ENCODE measurements at regions not wholly inside any gene's neighbourhood (a gene's known extent, or its start where the extent isn't known, plus 50 kb on each side); places are given as distances from the start of the nearest gene placed in this dataset.

- ATAC-seq (no peak), DNase-seq (no peak)
- Mint-ChIP-seq H3K4me3 (no peak overlapping the region), H3K27me3 (no peaks in the 10 kb centered on the region), H3K36me3 (no peaks in the 10 kb centered on the region), H3K9me3 (ENCODE audit: low read depth) (peaks cover 10% of the 10 kb centered on the region), H3K27ac (no peak overlapping the region), H3K4me1 (no peaks in the 10 kb centered on the region)
- CTCF ChIA-PET = no interaction called here
Measured at GRCh38 chr2:78417355-78417754, 608.1 kb upstream of the REG3G start.

GRCh38 chr2:78418021-78418420, 607.5 kb upstream of the REG3G start:
- no peak for ATAC-seq
- no peaks in the 10 kb centered on the region for H3K36me3 Mint-ChIP-seq
- H3K4me3 Mint-ChIP-seq = no peak overlapping the region
- H3K27ac Mint-ChIP-seq = no peak overlapping the region
- peaks cover 10% of the 10 kb centered on the region for H3K9me3 Mint-ChIP-seq (ENCODE audit: low read depth)
- no peaks in the 10 kb centered on the region for H3K4me1 Mint-ChIP-seq
- CTCF ChIA-PET = no interaction called here
- no peaks in the 10 kb centered on the region for H3K27me3 Mint-ChIP-seq
- no peak for DNase-seq

- no peak overlapping the region for H3K27ac Mint-ChIP-seq
- CTCF ChIA-PET = no interaction called here
- H3K4me1 Mint-ChIP-seq = no peaks in the 10 kb centered on the region
- ATAC-seq = no peak
- peaks cover 10% of the 10 kb centered on the region for H3K9me3 Mint-ChIP-seq (ENCODE audit: low read depth)
- H3K4me3 Mint-ChIP-seq = no peak overlapping the region
- H3K36me3 Mint-ChIP-seq = no peaks in the 10 kb centered on the region
- DNase-seq = no peak
- no peaks in the 10 kb centered on the region for H3K27me3 Mint-ChIP-seq
Measured at GRCh38 chr2:78420132-78420531, 605.4 kb upstream of the REG3G start.

- H3K27me3 Mint-ChIP-seq = no peaks in the 10 kb centered on the region
- no peaks in the 10 kb centered on the region for H3K4me1 Mint-ChIP-seq
- CTCF ChIA-PET = no interaction called here
- no peak for ATAC-seq
- DNase-seq = no peak
- H3K4me3 Mint-ChIP-seq = no peak overlapping the region
- peaks cover 7% of the 10 kb centered on the region for H3K9me3 Mint-ChIP-seq (ENCODE audit: low read depth)
- H3K36me3 Mint-ChIP-seq = no peaks in the 10 kb centered on the region
- no peak overlapping the region for H3K27ac Mint-ChIP-seq
Measured at GRCh38 chr2:78423631-78424030, 601.9 kb upstream of the REG3G start.

GRCh38 chr2:78427170-78427569, 598.3 kb upstream of the REG3G start:
- H3K27ac Mint-ChIP-seq = no peak overlapping the region
- no peaks in the 10 kb centered on the region for H3K27me3 Mint-ChIP-seq
- no peak for DNase-seq
- H3K4me3 Mint-ChIP-seq = no peak overlapping the region
- CTCF ChIA-PET = no interaction called here
- ATAC-seq = no peak
- no peaks in the 10 kb centered on the region for H3K4me1 Mint-ChIP-seq
- H3K9me3 Mint-ChIP-seq (ENCODE audit: low read depth) = peaks cover 7% of the 10 kb centered on the region
- H3K36me3 Mint-ChIP-seq = no peaks in the 10 kb centered on the region

GRCh38 chr2:78431241-78431640, 594.3 kb upstream of the REG3G start:
- ATAC-seq (no peak), DNase-seq (no peak)
- H3K27ac Mint-ChIP-seq = no peak overlapping the region
- no peaks in the 10 kb centered on the region for H3K36me3 Mint-ChIP-seq
- CTCF ChIA-PET = no interaction called here
- no peaks in the 10 kb centered on the region for H3K27me3 Mint-ChIP-seq
- H3K9me3 Mint-ChIP-seq (ENCODE audit: low read depth) = peaks cover 12% of the 10 kb centered on the region
- no peaks in the 10 kb centered on the region for H3K4me1 Mint-ChIP-seq
- no peak overlapping the region for H3K4me3 Mint-ChIP-seq

- H3K4me3 Mint-ChIP-seq = no peak overlapping the region
- peaks cover 4% of the 10 kb centered on the region for H3K9me3 Mint-ChIP-seq (ENCODE audit: low read depth)
- CTCF ChIA-PET = no interaction called here
- ATAC-seq = no peak
- DNase-seq = no peak
- H3K36me3 Mint-ChIP-seq = no peaks in the 10 kb centered on the region
- no peaks in the 10 kb centered on the region for H3K4me1 Mint-ChIP-seq
- H3K27me3 Mint-ChIP-seq = no peaks in the 10 kb centered on the region
- no peak overlapping the region for H3K27ac Mint-ChIP-seq
Measured at GRCh38 chr2:78439122-78439521, 586.4 kb upstream of the REG3G start.

GRCh38 chr2:78455586-78455985, 569.9 kb upstream of the REG3G start:
- Mint-ChIP-seq H3K4me3 (no peak overlapping the region), H3K9me3 (ENCODE audit: low read depth) (peaks cover 13% of the 10 kb centered on the region), H3K27me3 (no peaks in the 10 kb centered on the region), H3K4me1 (no peaks in the 10 kb centered on the region), H3K27ac (no peak overlapping the region), H3K36me3 (no peaks in the 10 kb centered on the region)
- CTCF ChIA-PET = no interaction called here
- DNase-seq (no peak), ATAC-seq (no peak)

GRCh38 chr2:78457269-78457668, 568.2 kb upstream of the REG3G start:
- ATAC-seq (no peak), DNase-seq (no peak)
- H3K4me3 Mint-ChIP-seq = no peak overlapping the region
- H3K36me3 Mint-ChIP-seq = no peaks in the 10 kb centered on the region
- H3K4me1 Mint-ChIP-seq = no peaks in the 10 kb centered on the region
- H3K27ac Mint-ChIP-seq = no peak overlapping the region
- CTCF ChIA-PET = no interaction called here
- H3K9me3 Mint-ChIP-seq (ENCODE audit: low read depth) = peaks cover 13% of the 10 kb centered on the region
- H3K27me3 Mint-ChIP-seq = no peaks in the 10 kb centered on the region

GRCh38 chr2:78465707-78466106, 559.8 kb upstream of the REG3G start:
- Mint-ChIP-seq H3K27ac (no peak overlapping the region), H3K4me3 (no peak overlapping the region), H3K4me1 (no peaks in the 10 kb centered on the region), H3K27me3 (no peaks in the 10 kb centered on the region), H3K36me3 (no peaks in the 10 kb centered on the region), H3K9me3 (ENCODE audit: low read depth) (peaks cover 2% of the 10 kb centered on the region)
- DNase-seq (no peak), ATAC-seq (no peak)
- CTCF ChIA-PET = no interaction called here

GRCh38 chr2:78476619-78477229, 548.8 kb upstream of the REG3G start:
- Mint-ChIP-seq H3K36me3 (no peaks in the 10 kb centered on the region), H3K27ac (no peak overlapping the region), H3K9me3 (ENCODE audit: low read depth) (peaks cover 11% of the 10 kb centered on the region), H3K27me3 (no peaks in the 10 kb centered on the region), H3K4me1 (no peaks in the 10 kb centered on the region), H3K4me3 (no peak overlapping the region)
- CTCF ChIA-PET = no interaction called here
- DNase-seq = no peak
- ATAC-seq = no peak

- no peaks in the 10 kb centered on the region for H3K27me3 Mint-ChIP-seq
- ATAC-seq = no peak
- H3K9me3 Mint-ChIP-seq (ENCODE audit: low read depth) = peaks cover 9% of the 10 kb centered on the region
- CTCF ChIA-PET = no interaction called here
- DNase-seq = no peak
- H3K4me1 Mint-ChIP-seq = no peaks in the 10 kb centered on the region
- no peak overlapping the region for H3K27ac Mint-ChIP-seq
- H3K36me3 Mint-ChIP-seq = no peaks in the 10 kb centered on the region
- H3K4me3 Mint-ChIP-seq = no peak overlapping the region
Measured at GRCh38 chr2:78486565-78486964, 538.9 kb upstream of the REG3G start.

GRCh38 chr2:78498125-78498524, 527.4 kb upstream of the REG3G start:
- DNase-seq (no peak), ATAC-seq (no peak)
- Mint-ChIP-seq H3K36me3 (no peaks in the 10 kb centered on the region), H3K27ac (no peak overlapping the region), H3K4me1 (no peaks in the 10 kb centered on the region), H3K4me3 (no peak overlapping the region), H3K9me3 (ENCODE audit: low read depth) (peaks cover 12% of the 10 kb centered on the region), H3K27me3 (no peaks in the 10 kb centered on the region)
- CTCF ChIA-PET = no interaction called here

- H3K4me3 Mint-ChIP-seq = no peak overlapping the region
Measured at GRCh38 chr2:78506301-78506700, 519.2 kb upstream of the REG3G start.

GRCh38 chr2:78521938-78522337, 503.6 kb upstream of the REG3G start:
- no peaks in the 10 kb centered on the region for H3K4me1 Mint-ChIP-seq
- H3K4me3 Mint-ChIP-seq = no peak overlapping the region
- CTCF ChIA-PET = no interaction called here
- DNase-seq = no peak
- H3K27me3 Mint-ChIP-seq = no peaks in the 10 kb centered on the region
- H3K36me3 Mint-ChIP-seq = no peaks in the 10 kb centered on the region
- peaks cover 7% of the 10 kb centered on the region for H3K9me3 Mint-ChIP-seq (ENCODE audit: low read depth)
- H3K27ac Mint-ChIP-seq = no peak overlapping the region
- no peak for ATAC-seq

More at GRCh38 chr2:78506301-78506700, 519.2 kb upstream of the REG3G start:
- CTCF ChIA-PET = no interaction called here
- ATAC-seq (no peak), DNase-seq (no peak)
- Mint-ChIP-seq H3K9me3 (ENCODE audit: low read depth) (peaks cover 12% of the 10 kb centered on the region), H3K27ac (no peak overlapping the region), H3K36me3 (no peaks in the 10 kb centered on the region), H3K4me1 (no peaks in the 10 kb centered on the region), H3K27me3 (no peaks in the 10 kb centered on the region)
